ENCODE measurements at regions not wholly inside any gene's neighbourhood (a gene's known extent, or its start where the extent isn't known, plus 50 kb on each side); places are given as distances from the start of the nearest gene placed in this dataset.

DNA sequence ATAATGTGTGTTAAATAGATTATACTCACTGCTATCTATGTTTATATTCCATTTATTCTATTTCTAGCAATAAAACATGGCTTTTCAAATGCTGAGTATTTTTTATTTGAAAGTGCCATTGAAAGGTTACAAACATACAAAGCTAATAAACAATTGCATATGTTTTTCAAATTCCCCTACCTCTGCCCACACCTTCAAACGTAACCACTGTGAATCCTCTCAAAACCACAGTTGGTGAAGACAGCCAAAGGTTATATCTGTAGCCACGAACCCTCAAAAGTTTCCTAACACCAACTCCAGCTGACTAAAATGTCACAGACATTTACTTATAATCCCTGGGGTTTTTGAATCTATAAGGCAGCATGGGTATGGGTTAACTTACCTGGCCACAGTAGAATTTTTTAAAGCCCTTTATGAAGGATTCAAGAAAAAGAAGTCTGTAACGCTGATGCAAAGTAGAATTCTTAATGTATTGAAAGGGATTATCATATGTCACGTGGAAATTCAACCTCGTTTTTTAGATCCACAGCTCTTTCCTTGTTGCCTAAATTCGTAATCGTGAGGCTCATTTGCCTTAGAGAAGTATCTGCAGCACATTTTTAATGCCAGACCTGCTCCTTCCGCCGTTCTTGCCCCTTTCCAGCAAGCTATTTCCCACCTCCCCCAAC is 122.5 kb upstream of the ZC3H12C start:
- TF ChIP-seq ZNF274 (IDR thresholded peaks at IDR 0.05; ENCODE audit: low read depth, low read length) (no peak), YY1 (IDR thresholded peaks at IDR 0.05; ENCODE audit: insufficient read depth, insufficient read length) (no peak), SUZ12 (IDR thresholded peaks at IDR 0.05; ENCODE audit: extremely low read depth, insufficient read depth, insufficient read length) (no peak)

All from NT2/D1 (cell line).